Gastrocnemius medialis (tissue), 4 donors: ENCODE measurements at regions not wholly inside any gene's neighbourhood (a gene's known extent, or its start where the extent isn't known, plus 50 kb on each side); places are given as distances from the start of the nearest gene placed in this dataset.
"Not testable (repeated sequence)": the region's sequence is repeated elsewhere in the genome, so short reads cannot be mapped to it uniquely, and the experiment has no call there.

Source experiments
- CTCF ChIP-seq, 5 experiments: fragments of 450-650 bp in 3 of 5; fragments of 200-600 bp in 2 of 5; sonication (generic) in 2 of 5; IDR thresholded peaks in 4 of 5; conservative IDR thresholded peaks in 1 of 5; 1 replicate in 4 of 5; 2 replicates in 1 of 5; pipeline ENCODE4 v1.5.1; 2016 to 2019; ENCODE audit warnings: antibody characterized with exemption in 5 of 5, mild to moderate bottlenecking in 3 of 5, moderate library complexity in 3 of 5
- POLR2A ChIP-seq, 2 donors: fragments of 450-650 bp; IDR thresholded peaks; one replicate each; pipeline ENCODE4 v1.6.1; 2017; ENCODE audit warnings: antibody characterized with exemption in 2 of 2, mild to moderate bottlenecking in 2 of 2, moderate library complexity in 2 of 2

- not testable (repeated sequence) for TF ChIP-seq CTCF (IDR thresholded peaks at IDR 0.05 in 4 of 5, conservative IDR thresholded peaks at IDR 0.05 in 1 of 5); POLR2A (IDR thresholded peaks at IDR 0.05)
Measured at GRCh38 chr4:124922748-124923147, 210.2 kb upstream of the ANKRD50 start.
